ENCODE measurements at regions not wholly inside any gene's neighbourhood (a gene's known extent, or its start where the extent isn't known, plus 50 kb on each side); places are given as distances from the start of the nearest gene placed in this dataset.

DNA sequence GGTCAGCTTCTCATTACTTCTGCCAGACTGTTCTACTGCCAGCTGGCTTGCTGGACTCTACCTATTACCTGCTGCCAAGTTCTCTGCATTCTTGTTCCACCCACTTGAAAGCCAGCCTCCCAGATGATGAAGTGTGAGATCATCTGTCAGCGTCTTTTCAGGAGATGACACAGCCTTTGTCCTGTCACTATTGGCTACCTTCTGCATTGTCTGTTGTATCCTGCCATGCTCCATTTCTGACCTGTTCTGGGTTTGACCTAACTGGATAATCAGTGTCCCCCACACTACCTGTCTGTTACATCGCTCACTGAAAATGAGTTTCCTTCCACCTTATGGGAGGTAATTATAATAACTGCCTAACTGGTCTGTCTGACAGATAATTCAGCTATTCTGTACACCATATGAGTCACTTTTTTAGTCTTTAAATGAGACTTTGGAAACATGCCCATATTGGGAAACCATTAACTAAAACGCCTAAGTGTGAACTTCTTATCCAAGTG, 520.6 kb downstream of the METTL4 start:
- no peaks in the 10 kb centered on the region for H3K36me3 ChIP-seq
- H3K4me3 ChIP-seq: no peak overlapping the region
- TF ChIP-seq POLR2A (IDR thresholded peaks at IDR 0.05) (no peak), POLR2AphosphoS5 (IDR thresholded peaks at IDR 0.05) (no peak), EP300 (IDR thresholded peaks at IDR 0.05) (no peak)
- TF ChIP-seq, protein P1, sequence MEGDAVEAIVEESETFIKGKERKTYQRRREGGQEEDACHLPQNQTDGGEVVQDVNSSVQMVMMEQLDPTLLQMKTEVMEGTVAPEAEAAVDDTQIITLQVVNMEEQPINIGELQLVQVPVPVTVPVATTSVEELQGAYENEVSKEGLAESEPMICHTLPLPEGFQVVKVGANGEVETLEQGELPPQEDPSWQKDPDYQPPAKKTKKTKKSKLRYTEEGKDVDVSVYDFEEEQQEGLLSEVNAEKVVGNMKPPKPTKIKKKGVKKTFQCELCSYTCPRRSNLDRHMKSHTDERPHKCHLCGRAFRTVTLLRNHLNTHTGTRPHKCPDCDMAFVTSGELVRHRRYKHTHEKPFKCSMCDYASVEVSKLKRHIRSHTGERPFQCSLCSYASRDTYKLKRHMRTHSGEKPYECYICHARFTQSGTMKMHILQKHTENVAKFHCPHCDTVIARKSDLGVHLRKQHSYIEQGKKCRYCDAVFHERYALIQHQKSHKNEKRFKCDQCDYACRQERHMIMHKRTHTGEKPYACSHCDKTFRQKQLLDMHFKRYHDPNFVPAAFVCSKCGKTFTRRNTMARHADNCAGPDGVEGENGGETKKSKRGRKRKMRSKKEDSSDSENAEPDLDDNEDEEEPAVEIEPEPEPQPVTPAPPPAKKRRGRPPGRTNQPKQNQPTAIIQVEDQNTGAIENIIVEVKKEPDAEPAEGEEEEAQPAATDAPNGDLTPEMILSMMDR (IDR thresholded peaks at IDR 0.05): no peak
- H3K9me3 ChIP-seq: peaks cover 0 to 5% (median 0%) of the 10 kb centered on the region in 4 donors
- H3K27me3 ChIP-seq: no peaks in the 10 kb centered on the region
- intact Hi-C loops (cut with DNase I; ENCODE audit: low total_unique reads): no loop called here
- no peak overlapping the region for H3K27ac ChIP-seq
- no peaks in the 10 kb centered on the region for H3K4me1 ChIP-seq
- peak in 1 of 2 donors; percentile 6 for DNase-seq
- 57 to 81% (median 66%) methylated on average over 3 of the region's 3 CpGs for WGBS, 5 donors

DNA sequence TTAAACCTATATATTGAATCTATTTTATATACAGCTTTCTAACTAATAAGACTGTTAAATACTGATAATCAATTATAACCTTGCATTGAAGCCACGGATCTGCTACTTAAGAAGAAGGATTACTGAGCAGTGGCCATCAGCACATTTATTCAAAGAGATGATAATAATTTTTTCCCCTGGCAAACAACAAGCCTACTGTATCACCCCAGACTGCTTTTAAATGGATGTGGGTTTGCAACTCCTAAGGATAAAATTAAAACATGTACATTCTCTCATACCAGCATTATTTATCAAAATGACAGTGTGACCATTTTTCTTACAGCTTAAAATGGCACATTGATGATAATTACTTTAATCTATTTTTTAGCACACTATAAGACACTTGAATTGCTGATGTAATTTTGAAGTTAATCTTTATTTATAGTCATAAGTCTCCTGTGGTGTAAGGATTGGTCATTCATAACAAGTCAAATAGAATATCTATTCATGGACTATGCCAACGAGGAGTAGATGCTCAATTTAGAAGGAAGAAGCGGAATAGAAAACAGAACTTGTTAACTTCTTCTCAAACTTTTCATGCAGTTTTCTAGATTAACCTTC, 517.7 kb downstream of the METTL4 start:
- H3K9me3 ChIP-seq: no peaks in the 10 kb centered on the region
- DNase-seq: no peak
- H3K4me1 ChIP-seq: no peaks in the 10 kb centered on the region
- TF ChIP-seq POLR2A (IDR thresholded peaks at IDR 0.05) (no peak), POLR2AphosphoS5 (IDR thresholded peaks at IDR 0.05) (no peak), EP300 (IDR thresholded peaks at IDR 0.05) (no peak)
- TF ChIP-seq, protein P1 (IDR thresholded peaks at IDR 0.05): no peak
- intact Hi-C loops (cut with DNase I; ENCODE audit: low total_unique reads): no loop called here
- H3K36me3 ChIP-seq: no peaks in the 10 kb centered on the region
- H3K4me3 ChIP-seq: no peak overlapping the region
- 72 to 82% (median 79%) methylated on average over 3 of the region's 3 CpGs for WGBS, 5 donors
- no peak overlapping the region for H3K27ac ChIP-seq
- no peaks in the 10 kb centered on the region for H3K27me3 ChIP-seq

DNA sequence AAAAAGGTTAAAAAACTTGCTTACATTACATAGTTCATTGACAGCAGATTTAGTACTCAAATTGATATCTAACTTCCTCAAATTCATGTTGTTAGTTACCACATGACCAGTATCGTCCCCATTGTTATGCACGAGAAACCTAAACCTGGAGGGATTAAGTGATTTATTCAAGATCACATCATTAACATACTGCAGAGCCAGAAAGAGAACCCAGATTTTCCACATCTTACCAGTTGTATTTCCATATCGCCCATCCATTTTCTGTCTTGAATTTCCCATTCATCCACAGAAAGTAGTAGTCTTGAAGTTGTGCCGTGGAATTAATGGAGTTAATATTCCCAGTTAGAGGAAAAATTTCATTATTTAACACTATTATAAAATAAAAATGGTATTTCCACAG, 512.0 kb downstream of the METTL4 start:
- H3K4me3 ChIP-seq: no peak overlapping the region
- H3K27me3 ChIP-seq: no peaks in the 10 kb centered on the region
- TF ChIP-seq EP300 (IDR thresholded peaks at IDR 0.05): no peak
- TF ChIP-seq POLR2A (IDR thresholded peaks at IDR 0.05): no peak
- TF ChIP-seq POLR2AphosphoS5 (IDR thresholded peaks at IDR 0.05): no peak
- TF ChIP-seq, protein P1 (IDR thresholded peaks at IDR 0.05): no peak
- no peaks in the 10 kb centered on the region for H3K4me1 ChIP-seq
- DNase-seq: no peak
- intact Hi-C loops (cut with DNase I; ENCODE audit: low total_unique reads): no loop called here
- WGBS, 5 donors: 67 to 77% (median 71%) methylated on average over 4 of the region's 4 CpGs
- H3K27ac ChIP-seq: no peak overlapping the region
- no peaks in the 10 kb centered on the region for H3K36me3 ChIP-seq
- peaks cover 0 to 6% (median 5%) of the 10 kb centered on the region in 4 donors for H3K9me3 ChIP-seq

DNA sequence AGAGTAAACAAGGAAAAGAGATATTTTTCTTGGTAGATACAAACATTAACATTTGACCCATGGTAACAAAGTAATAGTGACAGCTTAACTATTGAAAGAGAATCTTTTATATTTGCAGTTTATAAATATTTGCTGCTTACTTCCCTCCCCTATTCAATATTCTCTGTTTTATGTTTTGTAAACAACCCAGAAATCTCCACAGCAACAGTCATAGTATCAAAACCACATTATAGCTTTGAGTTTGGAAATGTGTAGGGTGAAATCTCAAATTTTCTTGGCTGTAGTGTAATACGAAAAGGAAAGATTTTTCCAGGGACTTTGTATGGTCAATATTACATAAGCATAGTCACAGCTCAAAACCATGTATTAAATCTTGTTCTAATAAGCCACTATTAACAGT, 511.2 kb downstream of the METTL4 start:
- intact Hi-C loops (cut with DNase I; ENCODE audit: low total_unique reads): no loop called here
- no peaks in the 10 kb centered on the region for H3K4me1 ChIP-seq
- H3K9me3 ChIP-seq: peaks cover 0 to 6% (median 5%) of the 10 kb centered on the region in 4 donors
- DNase-seq: no peak
- no peak overlapping the region for H3K27ac ChIP-seq
- 71 to 93% (median 79%) methylated on average over 1 of the region's 1 CpG for WGBS, 5 donors
- no peaks in the 10 kb centered on the region for H3K36me3 ChIP-seq
- no peaks in the 10 kb centered on the region for H3K27me3 ChIP-seq
- TF ChIP-seq, protein P1 (IDR thresholded peaks at IDR 0.05): no peak
- H3K4me3 ChIP-seq: no peak overlapping the region

All from stomach (tissue), 8 donors.